KOPT-K1 (cell line): ENCODE measurements at regions not wholly inside any gene's neighbourhood (a gene's known extent, or its start where the extent isn't known, plus 50 kb on each side); places are given as distances from the start of the nearest gene placed in this dataset.

Experiments used
- H3K27ac ChIP-seq: fragments of 200-600 bp; sonication (generic); 2 replicates; pipeline ENCODE4 v1.5.1; 2016; ENCODE audit warnings: antibody characterized with exemption, mild to moderate bottlenecking, low read depth, low read length; ENCODE audit not compliant: poor library complexity, severe bottlenecking
- H3K36me3 ChIP-seq: fragments of 200-600 bp; sonication (generic); 2 replicates; pipeline ENCODE4 v1.5.1; 2017; ENCODE audit warnings: antibody characterized with exemption, mild to moderate bottlenecking, low read length, moderate library complexity; ENCODE audit not compliant: insufficient read depth
- H3K9me3 ChIP-seq: fragments of 200-600 bp; sonication (generic); 2 replicates; pipeline ENCODE4 v1.5.1; 2017; ENCODE audit warnings: antibody characterized with exemption, low read length, mild to moderate bottlenecking; ENCODE audit not compliant: insufficient read depth, poor library complexity, severe bottlenecking

- Histone ChIP-seq H3K9me3 (no peaks in the 10 kb centered on the region), H3K36me3 (no peaks in the 10 kb centered on the region), H3K27ac (no peak overlapping the region)
These were observed 71.9 kb upstream of the RREB1 start for GRCh38 chr6:7035837-7036249.

- H3K27ac ChIP-seq, result no peak overlapping the region
- H3K9me3 ChIP-seq, result no peaks in the 10 kb centered on the region
- no peaks in the 10 kb centered on the region for H3K36me3 ChIP-seq
These were observed 66.2 kb upstream of the RREB1 start for GRCh38 chr6:7041511-7042026.

DNA sequence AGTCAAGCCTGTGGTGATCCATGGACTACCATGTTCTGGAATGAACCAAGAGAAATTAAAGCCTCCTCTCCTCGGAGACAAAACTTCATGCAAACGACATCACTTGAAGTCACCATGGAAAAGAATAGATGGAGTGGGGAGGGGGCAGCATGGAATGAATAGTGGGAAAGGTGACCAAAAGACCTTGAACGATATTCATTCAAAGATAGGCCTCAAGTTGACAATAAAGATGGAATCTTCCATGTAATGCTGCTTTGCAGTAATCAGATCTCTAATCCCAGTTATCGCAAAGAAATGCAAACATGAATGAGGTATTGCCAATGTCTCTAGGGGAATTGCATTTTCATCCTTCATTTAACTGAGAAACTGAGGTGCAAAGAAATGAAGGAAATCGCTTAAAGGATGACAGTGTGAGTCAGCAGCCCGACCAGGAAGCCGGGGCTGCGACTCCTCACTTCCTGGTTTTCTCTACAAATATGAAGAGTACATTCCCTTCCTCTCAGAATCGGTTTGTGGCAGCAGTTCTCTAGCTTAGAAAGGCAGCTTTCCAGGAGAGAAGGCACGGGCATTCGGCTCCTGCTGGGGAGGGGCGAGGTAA is 65.6 kb upstream of the RREB1 start:
- Histone ChIP-seq H3K27ac (no peak overlapping the region), H3K9me3 (no peaks in the 10 kb centered on the region), H3K36me3 (no peaks in the 10 kb centered on the region)

GRCh38 chr6:7042654-7043545 is 64.9 kb upstream of the RREB1 start:
- Histone ChIP-seq H3K27ac (no peak overlapping the region), H3K36me3 (no peaks in the 10 kb centered on the region), H3K9me3 (no peaks in the 10 kb centered on the region)

DNA sequence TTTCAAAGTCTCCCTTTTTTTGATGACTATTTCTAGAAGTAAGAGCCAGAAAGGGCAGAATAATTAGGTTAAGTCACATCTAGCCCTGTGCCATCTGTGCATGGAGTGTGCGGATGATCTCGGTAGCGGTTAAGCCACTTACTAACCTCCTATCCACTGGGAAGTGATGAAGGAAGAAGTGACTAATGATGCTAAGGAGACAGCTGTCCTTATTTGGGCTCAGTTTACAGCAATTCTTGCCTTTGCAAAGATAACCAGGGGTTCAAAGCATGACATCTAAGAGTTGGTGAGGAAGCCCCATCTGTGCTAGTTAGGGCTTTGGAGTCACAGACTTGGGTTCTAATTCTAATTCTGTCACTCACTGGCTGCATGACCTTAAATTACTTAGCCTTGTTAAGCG is 62.4 kb upstream of the RREB1 start:
- Histone ChIP-seq H3K9me3 (no peaks in the 10 kb centered on the region), H3K27ac (no peak overlapping the region), H3K36me3 (no peaks in the 10 kb centered on the region)

GRCh38 chr6:7045746-7046145 is 62.0 kb upstream of the RREB1 start:
- Histone ChIP-seq H3K9me3 (no peaks in the 10 kb centered on the region), H3K36me3 (no peaks in the 10 kb centered on the region), H3K27ac (no peak overlapping the region)

DNA sequence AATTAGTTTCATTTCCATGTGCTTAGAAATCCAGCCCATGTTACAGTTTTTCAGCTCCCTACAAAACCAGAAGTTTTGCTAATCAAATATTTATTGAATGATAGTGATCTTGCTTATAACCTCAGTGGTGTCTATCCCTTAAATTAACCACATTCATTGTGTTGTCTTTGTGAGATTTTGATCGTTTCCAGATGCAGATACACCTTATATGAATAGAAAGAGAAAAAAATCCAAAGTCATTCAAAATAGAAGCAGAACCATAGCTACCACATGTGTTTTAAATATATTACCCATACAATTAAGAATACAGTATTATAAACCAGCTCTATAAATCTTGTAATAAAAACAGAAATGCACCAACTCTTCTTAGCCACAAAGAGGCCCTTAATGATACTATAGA is 60.6 kb upstream of the RREB1 start:
- no peaks in the 10 kb centered on the region for H3K36me3 ChIP-seq
- no peaks in the 10 kb centered on the region for H3K9me3 ChIP-seq
- H3K27ac ChIP-seq, result no peak overlapping the region

DNA sequence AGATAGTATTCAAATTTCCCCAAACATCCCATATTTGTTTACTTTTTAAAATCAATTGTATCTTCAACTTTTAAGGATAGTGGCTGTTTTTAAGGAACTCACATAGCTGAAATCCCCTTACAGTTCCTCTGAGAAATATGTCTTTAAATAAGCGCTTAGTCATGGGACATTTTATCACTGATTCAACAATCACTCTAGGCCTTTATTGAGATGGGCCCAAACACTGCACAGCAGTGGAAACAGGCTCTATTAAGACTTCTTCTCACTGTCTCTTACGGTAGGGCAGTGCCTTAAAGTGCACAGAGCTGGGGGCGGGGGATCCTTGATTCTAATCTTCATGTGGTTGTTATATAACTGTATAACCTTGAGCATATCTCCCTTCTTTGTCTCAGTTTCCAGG is 59.8 kb upstream of the RREB1 start:
- H3K27ac ChIP-seq, result no peak overlapping the region
- H3K9me3 ChIP-seq, result no peaks in the 10 kb centered on the region

DNA sequence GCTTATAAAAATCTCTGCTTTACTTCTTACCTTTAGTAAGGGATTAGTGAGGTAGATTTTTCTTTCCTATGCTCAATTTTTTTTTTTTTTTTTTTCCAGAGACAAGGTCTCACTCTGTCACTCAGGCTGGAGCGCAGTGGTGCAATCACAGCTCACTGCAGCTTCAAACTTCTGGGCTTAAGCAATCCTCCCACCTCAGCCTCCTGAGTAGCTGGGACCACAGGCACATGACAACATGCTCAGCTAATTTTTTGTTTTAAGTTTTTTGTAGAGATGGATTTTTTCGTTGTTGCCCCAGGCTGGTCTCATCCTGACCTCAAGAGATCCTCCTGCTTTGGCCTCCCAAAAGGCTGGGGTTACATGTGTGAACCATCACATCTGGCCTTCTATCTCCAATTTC is 58.9 kb upstream of the RREB1 start:
- Histone ChIP-seq H3K9me3 (no peaks in the 10 kb centered on the region), H3K27ac (no peak overlapping the region), H3K36me3 (no peaks in the 10 kb centered on the region)

More for the DNA sequence above, 59.8 kb upstream of the RREB1 start:
- H3K36me3 ChIP-seq, result no peaks in the 10 kb centered on the region

GRCh38 chr6:7050004-7050403 is 57.8 kb upstream of the RREB1 start:
- H3K36me3 ChIP-seq, result no peaks in the 10 kb centered on the region
- no peak overlapping the region for H3K27ac ChIP-seq
- H3K9me3 ChIP-seq, result no peaks in the 10 kb centered on the region

- Histone ChIP-seq H3K27ac (peak overlapping the region; percentile 64), H3K36me3 (no peaks in the 10 kb centered on the region), H3K9me3 (no peaks in the 10 kb centered on the region)
These were observed 56.6 kb upstream of the RREB1 start for GRCh38 chr6:7050872-7051779.

DNA sequence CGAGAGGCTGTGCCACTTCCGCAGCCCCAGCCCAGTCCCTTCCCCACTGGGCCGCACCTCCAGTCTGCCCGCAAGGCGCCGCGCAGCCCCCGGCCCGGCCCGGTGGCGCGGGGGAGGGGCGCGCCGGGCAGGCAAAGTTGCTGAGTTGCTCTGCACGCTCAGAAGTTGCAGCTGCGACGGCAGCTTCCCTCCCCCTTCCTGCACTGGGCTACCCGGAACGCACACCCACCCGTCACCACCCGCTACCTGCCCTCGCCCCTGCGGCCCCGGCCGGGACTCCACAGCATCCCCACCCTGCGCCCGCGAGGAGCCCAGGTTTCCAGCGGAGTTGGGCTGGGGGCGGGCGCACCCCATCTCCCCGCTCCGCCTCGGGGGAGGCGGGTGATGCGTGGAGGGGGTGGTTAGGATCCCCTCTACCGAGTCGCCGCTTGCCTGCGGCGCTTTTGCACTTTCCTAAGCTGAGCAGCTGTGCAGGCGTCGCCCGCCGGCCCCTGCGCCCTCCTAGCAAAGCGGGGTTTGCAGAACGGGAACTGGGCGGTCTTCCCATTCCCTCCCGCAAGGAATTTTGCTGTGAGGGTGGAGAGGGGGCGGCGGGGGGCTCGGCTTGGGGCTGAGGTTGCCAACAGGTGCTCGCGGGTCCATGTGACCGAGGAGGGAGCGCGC is 55.9 kb upstream of the RREB1 start:
- Histone ChIP-seq H3K36me3 (no peaks in the 10 kb centered on the region), H3K27ac (peak overlapping the region; percentile 64), H3K9me3 (no peaks in the 10 kb centered on the region)

DNA sequence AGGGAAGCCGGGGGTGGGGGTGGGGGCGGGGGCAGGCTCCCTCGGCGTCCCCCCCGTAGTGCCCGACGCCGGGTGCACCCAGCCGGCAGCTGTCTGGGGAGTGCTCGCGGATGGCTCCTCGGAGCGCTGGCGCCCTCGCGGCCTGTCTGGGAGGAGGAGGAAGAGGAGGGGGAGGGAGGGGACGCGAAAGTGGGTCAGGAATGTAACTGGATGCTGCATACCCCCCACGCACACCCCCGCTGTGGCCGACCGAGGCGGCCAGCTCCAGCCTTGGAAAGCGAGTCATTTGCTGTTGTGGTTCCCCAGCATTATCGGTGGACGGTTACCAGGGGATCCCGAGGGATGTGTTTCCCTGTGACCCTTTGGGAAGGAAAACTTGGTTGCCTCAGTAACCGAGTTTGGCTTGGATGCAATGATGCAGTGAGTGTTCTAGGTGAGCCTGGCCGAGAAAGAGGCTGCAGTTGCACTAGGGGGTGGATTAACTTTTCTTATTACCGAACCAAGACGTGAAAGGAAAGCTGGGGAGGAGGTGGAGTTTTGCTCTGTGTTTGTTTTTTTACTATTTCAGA is 55.2 kb upstream of the RREB1 start:
- Histone ChIP-seq H3K36me3 (no peaks in the 10 kb centered on the region), H3K9me3 (no peaks in the 10 kb centered on the region), H3K27ac (peak overlapping the region; percentile 64)

DNA sequence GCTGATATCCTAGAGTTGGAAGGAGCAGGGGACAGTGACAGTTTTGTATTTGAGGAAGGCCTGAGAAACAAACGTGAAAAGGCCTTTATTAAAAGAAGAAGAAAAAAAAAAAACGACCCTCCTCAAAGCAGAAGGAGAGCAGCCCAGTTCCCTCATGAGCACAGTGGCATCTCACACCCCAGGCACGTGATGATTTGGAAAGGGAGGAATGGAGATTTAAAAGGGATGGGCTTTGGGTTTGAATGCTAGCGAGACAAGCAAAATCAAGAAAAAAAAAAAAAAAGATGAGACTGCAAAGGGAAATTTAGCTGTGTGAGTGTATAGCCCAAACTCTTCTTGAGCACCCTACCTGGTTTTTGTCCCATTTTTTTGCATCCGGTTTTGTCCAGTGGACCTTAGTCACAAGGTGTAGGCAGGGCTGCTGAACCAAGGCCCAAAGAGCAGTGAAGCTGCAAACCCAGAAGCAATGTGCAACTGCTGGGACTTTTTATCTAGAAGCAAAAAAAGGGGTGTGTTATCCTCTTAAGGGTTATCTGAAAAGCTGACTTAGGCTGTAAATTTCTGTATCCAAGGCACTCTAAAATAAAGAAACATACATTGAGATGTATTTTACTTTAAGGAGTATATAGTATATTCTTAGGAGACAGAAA is 54.5 kb upstream of the RREB1 start:
- Histone ChIP-seq H3K27ac (no peak overlapping the region), H3K36me3 (no peaks in the 10 kb centered on the region), H3K9me3 (no peaks in the 10 kb centered on the region)
